ENCODE measurements at regions not wholly inside any gene's neighbourhood (a gene's known extent, or its start where the extent isn't known, plus 50 kb on each side); places are given as distances from the start of the nearest gene placed in this dataset.
"Not testable (repeated sequence)": the region's sequence is repeated elsewhere in the genome, so short reads cannot be mapped to it uniquely, and the experiment has no call there.

DNA sequence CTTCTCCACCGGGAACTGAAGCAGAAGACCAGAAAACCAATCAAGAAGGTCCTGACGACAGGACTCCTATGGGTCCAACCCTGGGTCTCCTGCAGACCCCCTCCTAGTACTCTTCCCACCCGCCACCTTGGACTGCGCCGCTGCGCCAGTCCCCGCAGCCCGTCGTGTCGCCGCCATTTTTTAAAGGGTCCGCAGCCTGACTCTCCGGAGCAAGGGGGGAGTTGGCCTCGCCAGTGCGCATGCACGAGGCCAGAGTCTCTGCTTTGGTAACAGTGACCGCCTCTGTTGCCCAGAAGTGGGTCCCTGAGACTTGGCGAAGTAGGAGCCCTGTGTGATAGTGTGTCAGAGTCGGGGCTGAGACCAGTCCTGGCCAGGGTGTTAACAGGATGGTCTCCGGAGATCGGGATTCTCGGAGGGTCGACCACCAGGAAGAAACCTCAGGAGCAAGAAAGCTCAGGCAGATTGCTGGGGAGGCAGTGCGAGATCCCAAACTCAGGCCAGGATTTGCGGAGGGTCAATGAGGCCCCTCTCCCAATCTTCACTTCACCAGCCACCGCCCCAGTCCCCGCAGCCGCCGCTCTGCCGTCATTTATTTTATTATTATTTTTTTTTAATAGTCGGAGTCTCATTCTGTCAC, 612.5 kb downstream of the KCNJ18 start:
- intact Hi-C loops (cut with DNase I; ENCODE audit: low total_unique reads): loop anchor here (10.0 kb wide), 1 partner anchor 60 kb away; no protein-coding TSS in a partner anchor
- no peak for DNase-seq
- TF ChIP-seq, protein P1, sequence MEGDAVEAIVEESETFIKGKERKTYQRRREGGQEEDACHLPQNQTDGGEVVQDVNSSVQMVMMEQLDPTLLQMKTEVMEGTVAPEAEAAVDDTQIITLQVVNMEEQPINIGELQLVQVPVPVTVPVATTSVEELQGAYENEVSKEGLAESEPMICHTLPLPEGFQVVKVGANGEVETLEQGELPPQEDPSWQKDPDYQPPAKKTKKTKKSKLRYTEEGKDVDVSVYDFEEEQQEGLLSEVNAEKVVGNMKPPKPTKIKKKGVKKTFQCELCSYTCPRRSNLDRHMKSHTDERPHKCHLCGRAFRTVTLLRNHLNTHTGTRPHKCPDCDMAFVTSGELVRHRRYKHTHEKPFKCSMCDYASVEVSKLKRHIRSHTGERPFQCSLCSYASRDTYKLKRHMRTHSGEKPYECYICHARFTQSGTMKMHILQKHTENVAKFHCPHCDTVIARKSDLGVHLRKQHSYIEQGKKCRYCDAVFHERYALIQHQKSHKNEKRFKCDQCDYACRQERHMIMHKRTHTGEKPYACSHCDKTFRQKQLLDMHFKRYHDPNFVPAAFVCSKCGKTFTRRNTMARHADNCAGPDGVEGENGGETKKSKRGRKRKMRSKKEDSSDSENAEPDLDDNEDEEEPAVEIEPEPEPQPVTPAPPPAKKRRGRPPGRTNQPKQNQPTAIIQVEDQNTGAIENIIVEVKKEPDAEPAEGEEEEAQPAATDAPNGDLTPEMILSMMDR (IDR thresholded peaks at IDR 0.05): no peak
- TF ChIP-seq POLR2AphosphoS5 (IDR thresholded peaks at IDR 0.05) (no peak), EP300 (IDR thresholded peaks at IDR 0.05) (no peak), POLR2A (IDR thresholded peaks at IDR 0.05) (no peak)
- Histone ChIP-seq H3K9me3 (peaks cover 0 to 72% (median 43%) of the 10 kb centered on the region in 4 donors), H3K27ac (no peak overlapping the region), H3K4me1 (no peaks in the 10 kb centered on the region), H3K36me3 (no peaks in the 10 kb centered on the region), H3K4me3 (no peak overlapping the region), H3K27me3 (no peaks in the 10 kb centered on the region)
- WGBS, 5 donors: 88 to 93% (median 90%) methylated on average over 31 of the region's 31 CpGs

DNA sequence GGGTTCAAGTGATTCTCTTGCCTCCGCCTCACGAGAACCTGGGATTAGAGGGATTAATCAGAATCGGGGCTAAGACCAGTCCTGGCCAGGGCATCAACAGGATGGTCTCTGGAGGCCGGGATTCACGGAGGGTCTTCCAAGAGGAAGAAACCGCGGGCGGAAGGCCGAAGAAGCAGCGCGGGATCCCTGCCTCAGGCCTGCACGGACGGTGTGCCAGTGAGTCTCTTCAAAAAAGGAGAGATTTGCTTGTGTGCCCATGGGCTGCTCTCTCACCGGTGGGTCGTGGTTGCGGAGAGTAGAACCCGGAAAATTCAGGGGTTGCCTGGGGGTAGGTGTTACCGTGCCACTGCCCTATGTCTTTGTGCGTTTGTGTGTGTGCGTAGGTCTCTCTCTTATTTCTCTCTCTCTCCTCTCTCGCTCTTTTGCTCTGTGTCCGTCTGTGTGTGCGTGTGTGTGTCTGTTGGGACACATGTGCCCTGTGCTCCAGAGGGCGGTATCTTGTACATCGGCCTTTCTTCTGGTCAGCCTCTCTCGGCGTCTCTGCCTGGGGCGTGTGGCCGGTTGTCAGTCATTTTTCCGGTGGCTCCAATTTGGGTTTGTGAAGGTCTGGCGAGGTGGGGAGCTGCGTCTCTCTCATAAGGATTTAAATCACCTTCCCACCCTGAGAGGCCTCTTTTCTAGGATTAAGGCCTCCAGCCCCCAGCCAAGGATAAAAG, 613.2 kb downstream of the KCNJ18 start:
- intact Hi-C loops (cut with DNase I; ENCODE audit: low total_unique reads): loop anchor here (10.0 kb wide), 1 partner anchor 61 kb away; no protein-coding TSS in a partner anchor
- no peaks in the 10 kb centered on the region for H3K4me1 ChIP-seq

DNA sequence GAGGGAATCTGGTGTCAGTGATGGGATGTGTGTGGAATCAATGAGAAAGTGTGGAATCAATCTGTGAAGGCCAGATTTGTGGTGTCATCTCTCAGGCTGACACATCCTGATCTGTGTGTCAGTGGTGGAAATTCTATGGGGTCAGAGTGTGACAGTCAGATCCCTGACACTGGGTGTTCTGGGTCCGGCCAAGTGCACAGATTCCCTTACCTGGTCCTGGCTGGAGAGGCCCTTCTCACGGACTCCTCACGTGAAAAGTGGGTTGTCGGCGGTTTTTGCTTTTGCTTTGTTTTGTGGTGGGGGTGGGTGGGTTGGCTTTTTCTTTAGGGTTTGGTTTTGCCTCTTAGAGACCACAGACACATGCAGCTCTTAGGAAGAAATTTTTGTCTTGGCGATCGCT, 618.0 kb downstream of the KCNJ18 start:
- not testable (repeated sequence) for H3K27me3 ChIP-seq, H3K36me3 ChIP-seq

More for the DNA sequence above, 613.2 kb downstream of the KCNJ18 start:
- DNase-seq: no peak
- no peak overlapping the region for H3K27ac ChIP-seq
- no peak overlapping the region for H3K4me3 ChIP-seq
- TF ChIP-seq, protein P1 (IDR thresholded peaks at IDR 0.05): no peak
- TF ChIP-seq POLR2AphosphoS5 (IDR thresholded peaks at IDR 0.05) (no peak), POLR2A (IDR thresholded peaks at IDR 0.05) (no peak), EP300 (IDR thresholded peaks at IDR 0.05) (no peak)
- no peaks in the 10 kb centered on the region for H3K36me3 ChIP-seq
- H3K27me3 ChIP-seq: no peaks in the 10 kb centered on the region
- 89 to 94% (median 92%) methylated on average over 32 of the region's 32 CpGs for WGBS, 5 donors
- peaks cover 0 to 72% (median 39%) of the 10 kb centered on the region in 4 donors for H3K9me3 ChIP-seq

DNA sequence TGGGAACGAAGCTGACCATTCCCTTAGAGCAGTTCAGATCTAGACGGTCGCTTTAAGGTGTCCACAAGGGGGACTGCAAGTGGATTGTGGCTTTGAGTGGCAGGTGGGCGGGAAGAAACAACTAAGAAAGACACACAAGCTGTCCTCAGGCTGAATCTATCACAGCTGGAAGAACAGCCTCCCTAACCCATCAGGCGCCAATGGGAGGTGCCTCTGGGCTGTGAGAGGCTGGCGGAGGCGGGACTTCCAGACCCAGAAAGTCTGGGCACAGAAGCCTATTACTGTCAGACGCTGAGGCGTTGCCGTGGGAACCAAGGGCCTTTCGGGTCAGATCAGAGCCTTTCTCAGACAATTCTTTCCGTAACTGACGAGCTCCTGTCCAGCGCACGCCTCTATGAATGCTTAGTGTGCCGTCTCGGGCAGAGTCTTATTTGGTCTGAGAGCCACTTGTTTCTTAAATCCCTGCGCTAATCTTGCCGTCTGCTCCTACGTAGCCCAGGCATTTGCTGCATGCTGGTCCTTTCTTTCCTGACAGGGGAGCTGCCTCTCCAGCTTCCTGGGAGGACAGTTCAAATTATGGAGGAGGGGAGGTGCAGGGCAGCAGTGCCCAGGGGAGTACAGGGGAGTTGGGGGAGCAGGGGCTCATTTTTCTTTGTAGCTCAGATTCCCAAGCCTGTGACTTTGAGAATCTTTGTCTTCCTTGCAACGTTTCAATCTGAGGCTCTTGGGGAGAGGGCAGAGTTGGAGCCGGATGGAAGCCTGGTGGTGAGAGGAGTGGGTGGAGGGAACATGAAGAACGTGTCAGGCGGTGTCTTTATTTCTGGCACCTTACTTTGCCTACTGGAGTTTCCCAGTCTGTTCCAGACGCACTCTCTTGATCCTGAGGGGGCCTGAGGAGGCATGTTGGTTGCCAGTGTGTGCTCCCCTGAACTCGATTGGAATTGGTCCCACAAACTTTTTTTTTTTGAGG, 618.7 kb downstream of the KCNJ18 start:
- H3K4me3 ChIP-seq: no peak overlapping the region
- H3K9me3 ChIP-seq: peaks cover 0 to 39% (median 11%) of the 10 kb centered on the region in 4 donors
- H3K36me3 ChIP-seq: no peaks in the 10 kb centered on the region
- intact Hi-C loops (cut with DNase I; ENCODE audit: low total_unique reads): no loop called here
- TF ChIP-seq, protein P1 (IDR thresholded peaks at IDR 0.05): no peak
- no peak for TF ChIP-seq POLR2A (IDR thresholded peaks at IDR 0.05)
- TF ChIP-seq EP300 (IDR thresholded peaks at IDR 0.05): no peak
- no peak for TF ChIP-seq POLR2AphosphoS5 (IDR thresholded peaks at IDR 0.05)
- no peaks in the 10 kb centered on the region for H3K4me1 ChIP-seq
- H3K27ac ChIP-seq: no peak overlapping the region
- DNase-seq: no peak
- no peaks in the 10 kb centered on the region for H3K27me3 ChIP-seq
- 57 to 69% (median 61%) methylated on average over 26 of the region's 26 CpGs for WGBS, 5 donors

More for the DNA sequence above, 618.0 kb downstream of the KCNJ18 start:
- DNase-seq; H3K4me1 ChIP-seq; H3K27ac ChIP-seq; H3K4me3 ChIP-seq; intact Hi-C loops (cut with DNase I; ENCODE audit: low total_unique reads): not testable (repeated sequence)
- WGBS, 5 donors: 72 to 76% (median 75%) methylated on average over 7 of the region's 7 CpGs
- H3K9me3 ChIP-seq: peaks cover 0 to 42% (median 14%) of the 10 kb centered on the region in 4 donors

DNA sequence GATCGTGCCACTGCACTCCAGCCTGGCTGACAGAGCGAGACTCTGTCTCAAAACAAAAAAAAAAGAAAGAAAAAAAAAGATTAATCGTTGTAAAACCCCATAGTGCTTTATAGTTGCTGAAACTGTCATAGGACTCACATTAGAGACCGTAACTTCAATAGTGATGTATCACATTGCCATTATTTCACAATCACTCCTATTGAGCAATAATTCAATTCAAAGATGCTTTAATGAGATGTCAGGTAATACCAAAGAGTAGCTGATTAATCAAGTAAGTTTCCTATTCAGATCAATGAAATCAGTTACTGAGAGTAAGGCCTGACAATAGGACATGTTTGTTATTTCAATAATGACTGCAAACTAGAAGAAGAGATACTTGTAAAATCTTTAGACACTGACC, 628.7 kb downstream of the KCNJ18 start:
- H3K4me3 ChIP-seq; H3K27ac ChIP-seq; DNase-seq; intact Hi-C loops (cut with DNase I; ENCODE audit: low total_unique reads); H3K36me3 ChIP-seq; H3K27me3 ChIP-seq; H3K4me1 ChIP-seq: not testable (repeated sequence)
- 66 to 81% (median 70%) methylated on average over 4 of the region's 4 CpGs for WGBS, 5 donors
- H3K9me3 ChIP-seq: peaks cover 0 to 60% (median 19%) of the 10 kb centered on the region in 4 donors

DNA sequence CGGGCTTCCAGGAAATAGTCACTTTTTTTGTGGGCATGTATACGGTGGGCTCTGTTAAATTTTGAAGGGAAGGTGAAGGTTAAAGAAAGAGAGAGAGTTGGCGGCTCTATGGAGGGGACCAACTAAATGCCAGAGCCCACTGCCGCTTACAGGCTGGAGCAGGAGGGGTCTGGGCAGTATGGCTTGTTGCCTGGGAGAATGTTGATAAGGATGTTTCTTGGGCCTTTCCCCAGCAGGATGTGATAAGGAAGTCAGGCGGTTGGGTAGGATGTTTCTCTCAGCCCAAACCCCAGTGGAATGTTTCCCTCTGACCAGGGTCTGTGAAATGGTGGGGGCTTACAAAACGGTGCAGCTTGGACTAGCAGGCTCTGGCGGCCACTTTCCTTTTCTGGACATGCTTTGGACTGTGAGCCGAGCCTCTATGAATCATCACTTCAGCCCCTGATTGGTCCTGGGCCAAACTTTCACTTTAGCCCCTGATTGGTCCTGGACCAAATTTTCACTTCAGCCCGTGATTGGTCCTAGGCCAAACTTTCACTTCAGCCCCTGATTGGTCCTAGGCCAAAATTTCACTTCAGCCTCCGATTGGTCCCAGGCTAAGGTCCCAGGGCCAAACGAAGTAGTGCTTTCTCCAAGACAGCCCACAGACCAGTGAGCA, 630.7 kb downstream of the KCNJ18 start:
- H3K4me3 ChIP-seq; H3K4me1 ChIP-seq; DNase-seq; intact Hi-C loops (cut with DNase I; ENCODE audit: low total_unique reads); H3K36me3 ChIP-seq; H3K27ac ChIP-seq; H3K27me3 ChIP-seq: not testable (repeated sequence)
- peaks cover 0 to 55% (median 16%) of the 10 kb centered on the region in 4 donors for H3K9me3 ChIP-seq
- 65 to 81% (median 71%) methylated on average over 11 of the region's 11 CpGs for WGBS, 5 donors
